GM23248 (cell line): ENCODE measurements at regions not wholly inside any gene's neighbourhood (a gene's known extent, or its start where the extent isn't known, plus 50 kb on each side); places are given as distances from the start of the nearest gene placed in this dataset.

Source experiments
- DNase-seq: peaks from one replicate; pipeline ENCODE4 v3.0.0-alpha.2; 2015
- H2AFZ ChIP-seq: fragments of 200-600 bp; sonication (generic); 2 replicates; pipeline ENCODE4 v1.6.1; 2016; ENCODE audit warnings: antibody characterized with exemption
- H3F3A ChIP-seq: fragments of 200-600 bp; sonication (generic); 2 replicates; pipeline ENCODE4 v1.6.1; 2016; ENCODE audit warnings: mild to moderate bottlenecking, antibody characterized with exemption, mixed run types; ENCODE audit not compliant: insufficient read depth
- H3K27ac ChIP-seq: fragments of 200-600 bp; sonication (generic); 2 replicates; pipeline ENCODE4 v1.5.1; 2016; ENCODE audit warnings: mild to moderate bottlenecking
- H3K27me3 ChIP-seq: fragments of 200-600 bp; sonication (generic); replicated peaks from 2 replicates; pipeline ENCODE4 v1.6.1; 2016; ENCODE audit warnings: mild to moderate bottlenecking; ENCODE audit not compliant: insufficient read depth
- H3K36me3 ChIP-seq: fragments of 200-600 bp; sonication (generic); 2 replicates; pipeline ENCODE4 v1.6.1; 2016; ENCODE audit warnings: low read depth, mild to moderate bottlenecking
- H3K4me1 ChIP-seq: fragments of 200-600 bp; sonication (generic); 2 replicates; pipeline ENCODE4 v1.6.1; 2016; ENCODE audit warnings: mild to moderate bottlenecking; ENCODE audit not compliant: insufficient read depth
- H3K4me2 ChIP-seq: fragments of 200-600 bp; sonication (generic); one replicate; pipeline ENCODE4 v1.6.1; 2016; ENCODE audit warnings: mild to moderate bottlenecking; ENCODE audit not compliant: unreplicated experiment
- H3K4me3 ChIP-seq: fragments of 200-600 bp; sonication (generic); 2 replicates; pipeline ENCODE4 v1.5.1; 2016; ENCODE audit warnings: mild to moderate bottlenecking
- H3K79me2 ChIP-seq: fragments of 200-600 bp; sonication (generic); 2 replicates; pipeline ENCODE4 v1.6.1; 2016; ENCODE audit warnings: mild to moderate bottlenecking; ENCODE audit not compliant: insufficient read depth
- H3K9ac ChIP-seq: fragments of 200-600 bp; sonication (generic); 2 replicates; pipeline ENCODE4 v1.6.1; 2016; ENCODE audit warnings: mild to moderate bottlenecking
- H3K9me2 ChIP-seq: fragments of 200-600 bp; sonication (generic); 2 replicates; pipeline ENCODE4 v1.6.1; 2016; ENCODE audit warnings: mixed run types, mild to moderate bottlenecking, moderate library complexity; ENCODE audit not compliant: insufficient read depth
- H3K9me3 ChIP-seq: fragments of 200-600 bp; sonication (generic); one replicate; pipeline ENCODE4 v1.6.1; 2017; ENCODE audit warnings: low read depth
- H4K20me1 ChIP-seq: fragments of 200-600 bp; sonication (generic); 2 replicates; pipeline ENCODE4 v1.6.0; 2016; ENCODE audit not compliant: insufficient read depth
- EZH2 ChIP-seq: fragments of 200-600 bp; sonication (generic); IDR thresholded peaks from 2 replicates; pipeline ENCODE4 v1.6.1; 2018; ENCODE audit warnings: antibody characterized with exemption, mild to moderate bottlenecking; ENCODE audit not compliant: insufficient read depth, poor library complexity, severe bottlenecking
- EZH2phosphoT487 ChIP-seq: fragments of 200-600 bp; sonication (generic); IDR thresholded peaks from 2 replicates; pipeline ENCODE4 v1.6.1; 2018; ENCODE audit warnings: antibody characterized with exemption, moderate library complexity, mild to moderate bottlenecking, low read depth; ENCODE audit not compliant: insufficient read depth
- WGBS, 2 experiments: methylation state at CpG; one replicate each; pipeline ENCODE4 v1.1.6; 2015 to 2017; ENCODE audit warnings: low lambda C conversion rate in 2 of 2, low coverage in 1 of 2; ENCODE audit errors: missing lambda C conversion rate in 2 of 2; 5-methylcytosine and 5-hydroxymethylcytosine counted together
- in situ Hi-C: fragments of 300-500 bp; cut with MboI; formaldehyde crosslinking; loops from 2 replicates; pipeline ENCODE4 v1.15.0; 2020

GRCh38 chr3:104149154-104149553 is 1217.6 kb upstream of the ALCAM start:
- in situ Hi-C loops = no loop called here
- Histone ChIP-seq H3F3A (no peaks in the 10 kb centered on the region), H3K27ac (no peak overlapping the region), H3K4me1 (no peaks in the 10 kb centered on the region), H4K20me1 (no peaks in the 10 kb centered on the region), H3K9me3 (no peaks in the 10 kb centered on the region), H3K4me2 (no peak overlapping the region), H3K4me3 (no peak overlapping the region), H3K9ac (no peak overlapping the region), H3K9me2 (no peaks in the 10 kb centered on the region), H3K79me2 (no peaks in the 10 kb centered on the region), H3K27me3 (no peaks in the 10 kb centered on the region), H3K36me3 (no peaks in the 10 kb centered on the region), H2AFZ (no peak overlapping the region)
- DNase-seq = no peak
- WGBS, 2 experiments = 38 to 47% methylated on average over 1 of the region's 1 CpG
- TF ChIP-seq EZH2 (no peak), EZH2phosphoT487 (no peak)

- Histone ChIP-seq H3F3A (no peaks in the 10 kb centered on the region), H2AFZ (no peak overlapping the region), H3K9me3 (no peaks in the 10 kb centered on the region), H3K79me2 (no peaks in the 10 kb centered on the region), H3K36me3 (no peaks in the 10 kb centered on the region), H3K4me2 (no peak overlapping the region), H3K4me1 (no peaks in the 10 kb centered on the region), H3K27me3 (no peaks in the 10 kb centered on the region), H3K9me2 (no peaks in the 10 kb centered on the region), H4K20me1 (no peaks in the 10 kb centered on the region), H3K27ac (no peak overlapping the region), H3K9ac (no peak overlapping the region), H3K4me3 (no peak overlapping the region)
- no peak for DNase-seq
- 45 to 50% methylated on average over 2 of the region's 2 CpGs for WGBS, 2 experiments
- TF ChIP-seq EZH2phosphoT487 = no peak
- TF ChIP-seq EZH2 = no peak
- in situ Hi-C loops = no loop called here
Observed at GRCh38 chr3:104150724-104151123, 1216.0 kb upstream of the ALCAM start.

GRCh38 chr3:104154896-104155295 is 1211.8 kb upstream of the ALCAM start:
- H3K9me2 ChIP-seq = no peaks in the 10 kb centered on the region
- H3K4me1 ChIP-seq = no peaks in the 10 kb centered on the region
- H3K9ac ChIP-seq = no peak overlapping the region
- H3K4me3 ChIP-seq = no peak overlapping the region
- no peak overlapping the region for H3K4me2 ChIP-seq
- TF ChIP-seq EZH2 (no peak), EZH2phosphoT487 (no peak)
- no peaks in the 10 kb centered on the region for H3K27me3 ChIP-seq
- no peaks in the 10 kb centered on the region for H3K9me3 ChIP-seq
- 11 to 12% methylated on average over 2 of the region's 2 CpGs for WGBS, 2 experiments
- H3K36me3 ChIP-seq = no peaks in the 10 kb centered on the region
- H3K79me2 ChIP-seq = no peaks in the 10 kb centered on the region
- no peak overlapping the region for H2AFZ ChIP-seq
- H4K20me1 ChIP-seq = no peaks in the 10 kb centered on the region
- in situ Hi-C loops = no loop called here
- H3K27ac ChIP-seq = no peak overlapping the region
- no peak for DNase-seq
- H3F3A ChIP-seq = no peaks in the 10 kb centered on the region

GRCh38 chr3:104165866-104166265 is 1200.8 kb upstream of the ALCAM start:
- Histone ChIP-seq H3K9me2 (no peaks in the 10 kb centered on the region), H3K27ac (no peak overlapping the region), H3K4me2 (no peak overlapping the region), H3K36me3 (no peaks in the 10 kb centered on the region), H3K4me3 (no peak overlapping the region), H3K9me3 (no peaks in the 10 kb centered on the region), H3F3A (no peaks in the 10 kb centered on the region), H3K27me3 (no peaks in the 10 kb centered on the region), H3K9ac (no peak overlapping the region), H4K20me1 (no peaks in the 10 kb centered on the region), H2AFZ (no peak overlapping the region), H3K79me2 (no peaks in the 10 kb centered on the region), H3K4me1 (no peaks in the 10 kb centered on the region)
- WGBS, 2 experiments = 33 to 37% methylated on average over 2 of the region's 2 CpGs
- in situ Hi-C loops = no loop called here
- no peak for DNase-seq
- TF ChIP-seq EZH2phosphoT487 = no peak

GRCh38 chr3:104168386-104168785 is 1198.3 kb upstream of the ALCAM start:
- no peaks in the 10 kb centered on the region for H3K9me3 ChIP-seq
- no peak overlapping the region for H3K4me2 ChIP-seq
- H3K27me3 ChIP-seq = no peaks in the 10 kb centered on the region
- in situ Hi-C loops = no loop called here
- no peak overlapping the region for H3K4me3 ChIP-seq
- DNase-seq = no peak
- H3K36me3 ChIP-seq = no peaks in the 10 kb centered on the region
- no peaks in the 10 kb centered on the region for H3K9me2 ChIP-seq
- H3F3A ChIP-seq = no peaks in the 10 kb centered on the region
- H4K20me1 ChIP-seq = no peaks in the 10 kb centered on the region
- H3K27ac ChIP-seq = no peak overlapping the region
- no peaks in the 10 kb centered on the region for H3K79me2 ChIP-seq
- no peak for TF ChIP-seq EZH2phosphoT487
- TF ChIP-seq EZH2 = no peak
- H3K4me1 ChIP-seq = no peaks in the 10 kb centered on the region
- no peak overlapping the region for H2AFZ ChIP-seq
- H3K9ac ChIP-seq = no peak overlapping the region
- 39 to 41% methylated on average over 3 of the region's 3 CpGs for WGBS, 2 experiments
